ENCODE measurements at regions not wholly inside any gene's neighbourhood (a gene's known extent, or its start where the extent isn't known, plus 50 kb on each side); places are given as distances from the start of the nearest gene placed in this dataset.

DNA sequence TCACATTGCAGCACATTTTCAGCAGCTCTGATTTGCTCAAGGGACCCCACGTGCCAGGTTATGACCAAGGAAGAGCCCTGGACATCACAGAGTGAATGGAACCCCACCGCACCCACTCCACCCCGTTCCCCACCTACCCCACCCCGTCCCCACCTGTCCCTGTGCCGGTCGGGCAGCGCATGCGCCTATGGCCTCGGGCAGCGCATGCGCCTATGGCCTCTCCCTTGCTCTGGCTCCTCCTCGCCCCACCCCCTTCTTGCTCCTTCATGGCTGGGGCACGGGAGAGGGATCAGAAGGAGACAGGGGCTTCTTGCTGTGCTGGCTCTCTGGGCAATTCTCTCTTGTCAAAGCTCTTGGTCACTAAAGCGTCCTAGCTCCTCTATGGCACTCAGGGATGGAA is 371.8 kb upstream of the HS6ST1 start:
- Histone ChIP-seq H3K9ac (ENCODE audit: low read depth, low read length) (no peak overlapping the region), H3K4me1 (ENCODE audit: control insufficient read depth, insufficient read depth, low read length) (no peaks in the 10 kb centered on the region), H3K9me3 (ENCODE audit: control insufficient read depth, insufficient read depth, low read length) (peaks cover 3% of the 10 kb centered on the region), H3K36me3 (ENCODE audit: control insufficient read depth, insufficient read depth, low read length) (no peaks in the 10 kb centered on the region), H3K4me3 (ENCODE audit: low read depth, low read length) (no peak overlapping the region), H3K27me3 (ENCODE audit: control insufficient read depth, insufficient read depth, low read length) (no peaks in the 10 kb centered on the region)

DNA sequence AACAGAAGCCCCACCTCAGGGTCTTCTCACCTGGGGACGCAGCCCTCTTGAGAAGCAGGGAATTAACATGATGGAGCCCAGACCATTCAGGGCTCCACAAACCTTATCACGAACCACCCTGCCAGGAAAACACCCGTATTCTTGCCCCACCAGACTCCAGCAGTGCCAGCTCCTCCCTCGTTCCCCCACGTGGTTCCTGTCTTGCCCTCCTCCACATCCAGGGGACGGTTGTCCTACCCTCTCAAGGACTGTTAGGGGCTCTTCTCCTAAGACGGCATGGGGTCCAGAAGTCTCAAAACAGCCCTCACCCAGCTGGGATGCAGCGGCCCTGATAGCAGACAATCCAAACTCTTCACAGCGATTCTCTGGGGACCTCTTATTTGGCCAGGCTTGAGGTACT is 372.2 kb upstream of the HS6ST1 start:
- Histone ChIP-seq H3K9me3 (ENCODE audit: control insufficient read depth, insufficient read depth, low read length) (peaks cover 3% of the 10 kb centered on the region), H3K27me3 (ENCODE audit: control insufficient read depth, insufficient read depth, low read length) (no peaks in the 10 kb centered on the region), H3K36me3 (ENCODE audit: control insufficient read depth, insufficient read depth, low read length) (no peaks in the 10 kb centered on the region), H3K9ac (ENCODE audit: low read depth, low read length) (no peak overlapping the region), H3K4me3 (ENCODE audit: low read depth, low read length) (no peak overlapping the region), H3K4me1 (ENCODE audit: control insufficient read depth, insufficient read depth, low read length) (no peaks in the 10 kb centered on the region)

- Histone ChIP-seq H3K27me3 (ENCODE audit: control insufficient read depth, insufficient read depth, low read length) (no peaks in the 10 kb centered on the region), H3K4me3 (ENCODE audit: low read depth, low read length) (no peak overlapping the region), H3K36me3 (ENCODE audit: control insufficient read depth, insufficient read depth, low read length) (no peaks in the 10 kb centered on the region), H3K4me1 (ENCODE audit: control insufficient read depth, insufficient read depth, low read length) (no peaks in the 10 kb centered on the region), H3K9ac (ENCODE audit: low read depth, low read length) (no peak overlapping the region), H3K9me3 (ENCODE audit: control insufficient read depth, insufficient read depth, low read length) (peaks cover 3% of the 10 kb centered on the region)
Measured at GRCh38 chr2:128691526-128691925, 372.9 kb upstream of the HS6ST1 start.

GRCh38 chr2:128692895-128693742 is 374.5 kb upstream of the HS6ST1 start:
- Histone ChIP-seq H3K4me3 (ENCODE audit: low read depth, low read length) (no peak overlapping the region), H3K9me3 (ENCODE audit: control insufficient read depth, insufficient read depth, low read length) (peaks cover 3% of the 10 kb centered on the region), H3K27me3 (ENCODE audit: control insufficient read depth, insufficient read depth, low read length) (no peaks in the 10 kb centered on the region), H3K9ac (ENCODE audit: low read depth, low read length) (no peak overlapping the region), H3K4me1 (ENCODE audit: control insufficient read depth, insufficient read depth, low read length) (no peaks in the 10 kb centered on the region), H3K36me3 (ENCODE audit: control insufficient read depth, insufficient read depth, low read length) (no peaks in the 10 kb centered on the region)

DNA sequence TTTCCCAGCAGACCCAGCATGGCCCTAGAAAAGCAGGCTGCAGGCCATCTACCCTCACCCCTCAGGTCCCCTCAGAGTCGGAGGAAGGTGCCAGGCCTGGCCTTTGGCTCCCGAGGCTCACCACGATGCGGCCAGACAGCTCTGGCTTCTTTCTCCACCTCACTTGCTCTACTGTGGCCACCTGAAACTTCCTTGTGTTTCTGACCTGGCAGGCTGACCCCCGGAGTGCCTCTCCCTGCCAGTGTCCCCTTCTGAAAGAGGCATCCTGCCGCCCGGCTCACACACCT is 375.0 kb upstream of the HS6ST1 start:
- Histone ChIP-seq H3K4me1 (ENCODE audit: control insufficient read depth, insufficient read depth, low read length) (no peaks in the 10 kb centered on the region), H3K9me3 (ENCODE audit: control insufficient read depth, insufficient read depth, low read length) (peaks cover 3% of the 10 kb centered on the region), H3K36me3 (ENCODE audit: control insufficient read depth, insufficient read depth, low read length) (no peaks in the 10 kb centered on the region), H3K9ac (ENCODE audit: low read depth, low read length) (no peak overlapping the region), H3K4me3 (ENCODE audit: low read depth, low read length) (no peak overlapping the region), H3K27me3 (ENCODE audit: control insufficient read depth, insufficient read depth, low read length) (no peaks in the 10 kb centered on the region)

DNA sequence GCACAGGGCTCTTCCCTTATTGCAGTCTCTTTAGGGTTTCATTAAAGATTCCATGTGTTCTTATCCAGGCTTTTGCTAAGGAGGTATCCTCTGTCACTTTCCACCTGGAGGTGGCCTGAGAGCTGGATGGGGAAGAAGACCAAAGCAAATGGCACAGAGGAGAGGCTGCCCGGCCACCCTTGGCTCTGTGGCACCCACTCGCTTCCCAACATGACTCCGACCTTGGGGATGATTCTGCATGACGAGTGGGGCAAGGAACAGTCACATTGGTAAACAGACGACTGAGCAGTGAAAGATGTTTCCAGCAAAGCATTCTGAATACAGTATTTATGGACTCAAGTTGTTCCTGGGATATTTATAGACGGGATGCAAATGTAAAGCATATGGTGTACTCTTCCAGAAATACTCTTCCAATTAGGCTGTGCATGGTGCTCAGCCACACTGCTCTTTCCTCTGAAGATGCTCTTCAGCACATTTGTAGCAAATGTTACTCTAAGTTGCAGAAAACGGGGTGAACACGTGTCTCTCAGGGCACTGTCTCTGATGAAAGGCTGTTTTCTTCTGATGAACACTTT is 377.1 kb upstream of the HS6ST1 start:
- Histone ChIP-seq H3K27me3 (ENCODE audit: control insufficient read depth, insufficient read depth, low read length) (no peaks in the 10 kb centered on the region), H3K9me3 (ENCODE audit: control insufficient read depth, insufficient read depth, low read length) (peaks cover 3% of the 10 kb centered on the region)

GRCh38 chr2:128696421-128696820 is 377.8 kb upstream of the HS6ST1 start:
- no peaks in the 10 kb centered on the region for H3K27me3 ChIP-seq (ENCODE audit: control insufficient read depth, insufficient read depth, low read length)
- no peak overlapping the region for H3K9ac ChIP-seq (ENCODE audit: low read depth, low read length)
- no peak overlapping the region for H3K4me3 ChIP-seq (ENCODE audit: low read depth, low read length)
- peaks cover 3% of the 10 kb centered on the region for H3K9me3 ChIP-seq (ENCODE audit: control insufficient read depth, insufficient read depth, low read length)
- H3K36me3 ChIP-seq (ENCODE audit: control insufficient read depth, insufficient read depth, low read length) = no peaks in the 10 kb centered on the region
- no peaks in the 10 kb centered on the region for H3K4me1 ChIP-seq (ENCODE audit: control insufficient read depth, insufficient read depth, low read length)

More for the DNA sequence above, 377.1 kb upstream of the HS6ST1 start:
- Histone ChIP-seq H3K4me3 (ENCODE audit: low read depth, low read length) (no peak overlapping the region), H3K9ac (ENCODE audit: low read depth, low read length) (no peak overlapping the region), H3K36me3 (ENCODE audit: control insufficient read depth, insufficient read depth, low read length) (no peaks in the 10 kb centered on the region), H3K4me1 (ENCODE audit: control insufficient read depth, insufficient read depth, low read length) (no peaks in the 10 kb centered on the region)

DNA sequence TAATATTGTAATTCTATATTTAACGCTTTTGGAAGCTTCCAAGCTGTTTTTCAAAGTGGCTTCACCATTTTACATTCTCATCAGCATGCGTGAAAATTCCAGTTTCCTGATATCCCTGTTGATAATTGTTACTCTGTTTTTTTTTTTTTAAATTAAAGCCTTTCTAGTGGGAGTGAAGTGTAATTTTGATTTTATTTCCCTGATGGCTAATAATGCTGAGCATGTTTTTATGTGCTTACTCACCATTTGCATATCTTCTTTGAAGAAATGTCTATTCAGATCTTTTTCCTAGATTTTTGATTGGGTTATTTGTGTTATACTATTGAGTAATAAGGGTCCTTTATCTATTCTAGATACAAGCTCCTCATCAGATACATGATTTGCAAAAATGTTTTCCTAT is 382.8 kb upstream of the HS6ST1 start:
- H3K36me3 ChIP-seq (ENCODE audit: control insufficient read depth, insufficient read depth, low read length) = no peaks in the 10 kb centered on the region
- no peak overlapping the region for H3K9ac ChIP-seq (ENCODE audit: low read depth, low read length)
- H3K4me1 ChIP-seq (ENCODE audit: control insufficient read depth, insufficient read depth, low read length) = no peaks in the 10 kb centered on the region
- H3K27me3 ChIP-seq (ENCODE audit: control insufficient read depth, insufficient read depth, low read length) = no peaks in the 10 kb centered on the region
- H3K4me3 ChIP-seq (ENCODE audit: low read depth, low read length) = no peak overlapping the region
- no peaks in the 10 kb centered on the region for H3K9me3 ChIP-seq (ENCODE audit: control insufficient read depth, insufficient read depth, low read length)

GRCh38 chr2:128702616-128703015 is 383.9 kb upstream of the HS6ST1 start:
- no peaks in the 10 kb centered on the region for H3K9me3 ChIP-seq (ENCODE audit: control insufficient read depth, insufficient read depth, low read length)
- no peak overlapping the region for H3K4me3 ChIP-seq (ENCODE audit: low read depth, low read length)
- no peaks in the 10 kb centered on the region for H3K36me3 ChIP-seq (ENCODE audit: control insufficient read depth, insufficient read depth, low read length)
- no peak overlapping the region for H3K9ac ChIP-seq (ENCODE audit: low read depth, low read length)
- H3K4me1 ChIP-seq (ENCODE audit: control insufficient read depth, insufficient read depth, low read length) = no peaks in the 10 kb centered on the region
- H3K27me3 ChIP-seq (ENCODE audit: control insufficient read depth, insufficient read depth, low read length) = no peaks in the 10 kb centered on the region

DNA sequence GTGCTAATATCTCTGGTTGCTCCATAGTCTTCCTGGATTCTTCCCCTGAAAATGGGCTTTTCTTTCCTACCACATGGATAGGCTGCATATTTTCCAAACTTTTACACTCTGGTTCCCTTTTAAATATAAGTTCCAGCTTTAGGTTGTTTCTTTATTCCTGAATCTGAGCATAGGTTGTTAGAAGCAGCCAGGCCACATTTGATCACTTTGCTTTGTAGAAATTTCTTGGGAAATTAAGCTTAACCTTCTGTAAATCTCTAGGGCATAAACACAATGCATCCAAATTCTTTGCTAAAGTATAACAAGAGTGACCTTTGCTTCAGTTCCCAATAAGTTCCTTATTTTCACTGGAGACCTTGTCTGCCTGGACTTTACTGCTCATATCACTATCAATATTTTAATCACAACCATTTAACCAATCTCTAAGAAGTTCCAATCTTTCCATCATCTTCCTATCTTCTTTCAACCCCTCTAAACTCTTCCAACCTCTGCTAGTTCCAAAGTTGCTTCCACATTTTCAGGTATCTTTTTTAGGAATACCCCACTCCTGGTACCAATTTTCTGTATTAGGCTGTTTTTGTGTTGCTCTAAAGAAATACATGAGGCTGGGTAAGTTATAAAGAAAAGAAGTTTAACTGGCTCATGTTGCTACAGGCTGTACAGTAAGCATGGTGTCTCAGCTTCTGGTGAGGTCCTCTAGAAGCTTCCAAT is 389.6 kb upstream of the HS6ST1 start:
- Histone ChIP-seq H3K9me3 (ENCODE audit: control insufficient read depth, insufficient read depth, low read length) (peaks cover 9% of the 10 kb centered on the region), H3K4me1 (ENCODE audit: control insufficient read depth, insufficient read depth, low read length) (no peaks in the 10 kb centered on the region), H3K4me3 (ENCODE audit: low read depth, low read length) (no peak overlapping the region), H3K9ac (ENCODE audit: low read depth, low read length) (no peak overlapping the region), H3K36me3 (ENCODE audit: control insufficient read depth, insufficient read depth, low read length) (no peaks in the 10 kb centered on the region), H3K27me3 (ENCODE audit: control insufficient read depth, insufficient read depth, low read length) (no peaks in the 10 kb centered on the region)

- Histone ChIP-seq H3K27me3 (ENCODE audit: control insufficient read depth, insufficient read depth, low read length) (no peaks in the 10 kb centered on the region), H3K4me1 (ENCODE audit: control insufficient read depth, insufficient read depth, low read length) (no peaks in the 10 kb centered on the region), H3K9ac (ENCODE audit: low read depth, low read length) (no peak overlapping the region), H3K9me3 (ENCODE audit: control insufficient read depth, insufficient read depth, low read length) (peaks cover 9% of the 10 kb centered on the region), H3K36me3 (ENCODE audit: control insufficient read depth, insufficient read depth, low read length) (no peaks in the 10 kb centered on the region), H3K4me3 (ENCODE audit: low read depth, low read length) (no peak overlapping the region)
Measured at GRCh38 chr2:128710242-128710641, 391.6 kb upstream of the HS6ST1 start.

DNA sequence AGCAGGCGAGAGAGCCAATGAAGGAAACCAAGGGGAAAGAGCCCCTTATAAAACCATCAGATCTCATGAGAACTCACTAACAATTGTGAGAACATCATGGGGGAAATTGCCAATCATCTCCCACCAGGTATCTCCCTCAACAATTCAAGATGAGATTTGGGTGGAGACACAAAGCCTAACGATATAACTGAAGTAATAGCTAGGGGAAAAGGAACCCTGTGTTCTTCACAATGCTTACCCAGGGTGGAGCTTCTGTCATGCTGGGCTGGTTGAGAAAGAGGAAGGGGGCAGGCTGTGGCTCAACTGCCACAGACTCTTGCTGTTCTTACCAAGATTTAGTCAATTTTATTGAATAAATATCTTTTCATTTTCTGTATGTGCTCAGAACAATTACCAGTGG is 392.1 kb upstream of the HS6ST1 start:
- H3K36me3 ChIP-seq (ENCODE audit: control insufficient read depth, insufficient read depth, low read length) = no peaks in the 10 kb centered on the region
- H3K27me3 ChIP-seq (ENCODE audit: control insufficient read depth, insufficient read depth, low read length) = no peaks in the 10 kb centered on the region
- no peak overlapping the region for H3K4me3 ChIP-seq (ENCODE audit: low read depth, low read length)
- H3K4me1 ChIP-seq (ENCODE audit: control insufficient read depth, insufficient read depth, low read length) = no peaks in the 10 kb centered on the region
- H3K9me3 ChIP-seq (ENCODE audit: control insufficient read depth, insufficient read depth, low read length) = peaks cover 9% of the 10 kb centered on the region
- no peak overlapping the region for H3K9ac ChIP-seq (ENCODE audit: low read depth, low read length)
